ENCODE measurements at regions not wholly inside any gene's neighbourhood (a gene's known extent, or its start where the extent isn't known, plus 50 kb on each side); places are given as distances from the start of the nearest gene placed in this dataset.
"Not testable (repeated sequence)": the region's sequence is repeated elsewhere in the genome, so short reads cannot be mapped to it uniquely, and the experiment has no call there.

DNA sequence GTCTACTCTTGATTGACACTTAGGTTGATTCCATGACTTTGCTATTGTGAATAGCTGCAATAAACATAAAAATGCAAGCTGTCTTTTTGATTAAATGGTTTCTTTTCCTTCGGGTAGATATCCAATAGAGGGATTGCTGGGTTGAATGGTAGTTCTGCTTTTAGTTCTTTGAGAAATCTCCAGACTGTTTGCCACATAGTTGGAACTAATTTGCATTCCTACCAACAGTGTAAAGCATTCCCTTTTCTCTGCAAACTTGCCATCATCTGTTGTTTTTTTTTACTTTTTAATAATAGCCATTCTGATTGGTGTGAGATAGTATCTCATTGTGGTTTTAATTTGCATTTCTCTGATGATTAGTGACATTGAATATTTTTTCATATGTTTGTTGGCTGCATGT lies 122.2 kb upstream of the PRKG2 start:
- no peak for DNase-seq (ENCODE audit: low spot score in 2 of 2)
- TF ChIP-seq, protein P1, sequence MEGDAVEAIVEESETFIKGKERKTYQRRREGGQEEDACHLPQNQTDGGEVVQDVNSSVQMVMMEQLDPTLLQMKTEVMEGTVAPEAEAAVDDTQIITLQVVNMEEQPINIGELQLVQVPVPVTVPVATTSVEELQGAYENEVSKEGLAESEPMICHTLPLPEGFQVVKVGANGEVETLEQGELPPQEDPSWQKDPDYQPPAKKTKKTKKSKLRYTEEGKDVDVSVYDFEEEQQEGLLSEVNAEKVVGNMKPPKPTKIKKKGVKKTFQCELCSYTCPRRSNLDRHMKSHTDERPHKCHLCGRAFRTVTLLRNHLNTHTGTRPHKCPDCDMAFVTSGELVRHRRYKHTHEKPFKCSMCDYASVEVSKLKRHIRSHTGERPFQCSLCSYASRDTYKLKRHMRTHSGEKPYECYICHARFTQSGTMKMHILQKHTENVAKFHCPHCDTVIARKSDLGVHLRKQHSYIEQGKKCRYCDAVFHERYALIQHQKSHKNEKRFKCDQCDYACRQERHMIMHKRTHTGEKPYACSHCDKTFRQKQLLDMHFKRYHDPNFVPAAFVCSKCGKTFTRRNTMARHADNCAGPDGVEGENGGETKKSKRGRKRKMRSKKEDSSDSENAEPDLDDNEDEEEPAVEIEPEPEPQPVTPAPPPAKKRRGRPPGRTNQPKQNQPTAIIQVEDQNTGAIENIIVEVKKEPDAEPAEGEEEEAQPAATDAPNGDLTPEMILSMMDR (IDR thresholded peaks at IDR 0.05): no peak
- intact Hi-C loops (cut with DNase I): no loop called here
- Histone ChIP-seq H3K4me3 (no peak overlapping the region), H3K4me1 (no peaks in the 10 kb centered on the region), H3K36me3 (no peaks in the 10 kb centered on the region), H3K9me3 (no peaks in the 10 kb centered on the region), H3K27ac (no peak overlapping the region), H3K27me3 (no peaks in the 10 kb centered on the region)

DNA sequence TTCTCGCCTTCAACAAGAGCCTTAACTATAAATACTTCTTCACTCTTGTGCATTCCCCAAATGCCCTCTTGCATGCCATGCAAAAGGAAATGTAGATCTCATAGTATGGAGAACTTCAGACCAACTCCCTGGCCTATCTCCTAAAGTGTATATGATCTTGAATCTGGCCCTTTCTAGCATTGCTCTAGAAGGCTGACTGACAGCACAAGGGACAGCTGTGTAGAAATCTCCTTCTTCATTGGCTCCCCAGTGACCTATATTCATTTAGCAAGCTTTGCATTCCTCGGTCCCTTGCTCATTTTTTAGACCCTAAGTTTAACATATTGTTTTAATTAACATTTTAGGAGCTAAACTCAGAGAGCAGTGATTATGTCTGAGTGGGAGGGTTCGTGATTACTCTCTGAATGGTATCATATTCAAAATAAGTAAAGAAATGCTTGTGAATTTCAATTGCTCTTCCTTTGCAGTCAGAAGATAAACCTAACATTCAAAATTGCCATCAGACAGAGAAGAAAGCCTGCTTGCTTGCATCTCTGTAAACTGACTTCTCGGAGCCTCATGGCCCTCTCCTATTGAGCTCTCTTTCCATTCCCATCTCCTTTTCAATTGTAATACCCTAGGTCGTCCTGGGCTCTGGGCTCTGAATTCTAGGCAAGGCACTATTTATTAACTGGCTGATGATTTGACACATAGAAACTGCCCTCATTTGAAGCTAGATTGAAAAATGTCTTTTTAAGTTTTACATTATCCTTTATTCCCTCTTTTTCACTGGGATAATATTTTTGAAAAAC lies 120.3 kb upstream of the PRKG2 start:
- intact Hi-C loops (cut with DNase I): no loop called here
- Histone ChIP-seq H3K4me3 (no peak overlapping the region), H3K4me1 (no peaks in the 10 kb centered on the region), H3K9me3 (no peaks in the 10 kb centered on the region), H3K27ac (no peak overlapping the region), H3K27me3 (no peaks in the 10 kb centered on the region), H3K36me3 (no peaks in the 10 kb centered on the region)
- TF ChIP-seq, protein P1 (IDR thresholded peaks at IDR 0.05): no peak
- no peak for DNase-seq (ENCODE audit: low spot score in 2 of 2)

DNA sequence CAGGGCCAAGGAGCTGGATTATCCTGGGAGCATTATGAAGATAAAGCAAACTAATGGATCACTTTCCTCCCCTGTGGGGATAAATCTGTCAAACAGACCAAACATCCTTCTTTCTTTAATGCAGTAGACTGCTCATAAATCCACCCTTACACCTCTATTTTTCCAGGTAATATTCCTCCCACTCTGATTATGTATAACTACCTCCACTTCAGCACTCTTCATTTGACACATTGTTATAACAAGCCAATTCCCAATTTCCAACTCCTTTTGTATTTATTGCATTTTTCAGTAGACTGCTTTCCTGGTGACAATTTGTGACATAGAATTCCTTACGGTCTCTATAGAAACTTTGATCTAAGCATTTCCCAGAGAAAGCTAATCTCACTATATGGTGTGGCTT lies 115.0 kb upstream of the PRKG2 start:
- TF ChIP-seq, protein P1 (IDR thresholded peaks at IDR 0.05): no peak
- Histone ChIP-seq H3K9me3 (no peaks in the 10 kb centered on the region), H3K4me1 (no peaks in the 10 kb centered on the region), H3K27me3 (no peaks in the 10 kb centered on the region), H3K4me3 (no peak overlapping the region), H3K36me3 (no peaks in the 10 kb centered on the region), H3K27ac (no peak overlapping the region)
- intact Hi-C loops (cut with DNase I): no loop called here
- no peak for DNase-seq (ENCODE audit: low spot score in 2 of 2)

DNA sequence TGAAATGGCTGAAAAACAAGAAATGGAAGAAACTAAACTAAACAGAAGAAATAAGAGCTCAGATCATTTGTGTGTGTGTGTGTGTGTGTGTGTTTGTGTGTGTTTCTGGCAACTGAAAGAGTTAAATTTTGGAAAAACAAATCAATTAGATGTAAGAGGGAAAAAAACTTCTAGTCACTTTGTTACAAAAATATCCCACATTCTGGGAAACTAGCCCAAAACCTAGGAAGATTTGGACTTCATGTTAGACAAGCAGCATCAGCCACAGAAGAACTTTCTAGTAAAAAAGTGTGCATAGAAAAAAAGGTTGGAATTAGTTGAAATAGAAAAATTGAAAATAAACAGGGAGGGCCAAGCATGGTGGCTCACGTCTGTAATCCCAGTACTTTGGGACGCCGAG lies 111.6 kb upstream of the PRKG2 start:
- no peaks in the 10 kb centered on the region for H3K4me1 ChIP-seq
- no peak overlapping the region for H3K4me3 ChIP-seq
- H3K27me3 ChIP-seq: no peaks in the 10 kb centered on the region
- no peak for DNase-seq (ENCODE audit: low spot score in 2 of 2)
- H3K36me3 ChIP-seq: no peaks in the 10 kb centered on the region
- H3K27ac ChIP-seq: no peak overlapping the region
- H3K9me3 ChIP-seq: no peaks in the 10 kb centered on the region
- TF ChIP-seq, protein P1 (IDR thresholded peaks at IDR 0.05): no peak
- intact Hi-C loops (cut with DNase I): no loop called here

DNA sequence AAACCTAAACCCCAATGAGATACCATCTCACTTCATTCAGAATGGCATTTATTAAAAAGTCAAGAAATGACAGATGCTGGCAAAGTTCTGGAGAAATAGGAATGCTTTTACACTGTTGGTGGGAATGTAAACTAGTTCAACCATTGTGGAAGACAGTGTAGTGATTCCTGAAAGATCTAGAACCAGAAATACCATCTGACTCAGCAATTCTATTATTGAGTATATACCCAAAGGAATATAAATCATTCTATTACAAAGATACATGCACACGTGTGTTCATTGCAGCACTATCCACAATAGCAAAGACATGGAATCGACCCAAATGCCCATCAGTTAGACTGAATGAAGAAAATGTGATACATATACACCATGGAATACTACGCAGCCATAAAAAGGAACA lies 109.6 kb upstream of the PRKG2 start:
- intact Hi-C loops (cut with DNase I); H3K27ac ChIP-seq; H3K9me3 ChIP-seq: not testable (repeated sequence)

DNA sequence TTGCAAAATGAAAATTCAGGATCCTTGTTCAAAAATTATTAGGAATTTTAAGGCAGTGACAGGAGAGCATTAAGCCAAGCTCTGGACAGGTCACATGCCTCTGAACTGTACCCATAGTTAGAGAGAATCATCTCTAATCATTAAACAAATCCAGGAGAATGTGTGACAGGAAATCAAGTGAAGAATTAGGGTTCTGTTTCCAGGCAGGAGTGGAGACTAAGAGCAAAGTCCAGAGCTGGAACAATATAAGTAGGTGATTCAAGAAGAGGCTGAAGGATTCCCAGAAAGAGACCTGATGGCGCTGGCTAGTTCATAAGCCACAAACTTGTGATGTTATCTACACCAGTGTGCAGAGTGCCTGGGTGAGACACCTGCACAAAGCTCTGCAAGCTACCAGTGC lies 104.6 kb upstream of the PRKG2 start:
- Histone ChIP-seq H3K9me3 (no peaks in the 10 kb centered on the region), H3K4me1 (no peaks in the 10 kb centered on the region), H3K27me3 (no peaks in the 10 kb centered on the region), H3K4me3 (no peak overlapping the region), H3K36me3 (no peaks in the 10 kb centered on the region), H3K27ac (no peak overlapping the region)
- DNase-seq (ENCODE audit: low spot score in 2 of 2): no peak
- TF ChIP-seq, protein P1 (IDR thresholded peaks at IDR 0.05): no peak
- intact Hi-C loops (cut with DNase I): no loop called here

More for the DNA sequence above, 109.6 kb upstream of the PRKG2 start:
- H3K36me3 ChIP-seq; H3K4me1 ChIP-seq; H3K4me3 ChIP-seq; DNase-seq (ENCODE audit: low spot score in 2 of 2); H3K27me3 ChIP-seq: not testable (repeated sequence)
